HG03066 (cell line): ENCODE measurements at regions not wholly inside any gene's neighbourhood (a gene's known extent, or its start where the extent isn't known, plus 50 kb on each side); places are given as distances from the start of the nearest gene placed in this dataset.

Experiments used
- ATAC-seq: cut with Tn5 transposase; IDR thresholded peaks from one replicate; pipeline ENCODE4 v1.9.1; 2021; ENCODE audit warnings: low read depth; ENCODE audit not compliant: unreplicated experiment

- no peak for ATAC-seq
These were observed 594.8 kb upstream of the ZEB2 start for GRCh38 chr2:145114726-145115125.

GRCh38 chr2:145112467-145112866 is 592.5 kb upstream of the ZEB2 start:
- ATAC-seq = no peak

- no peak for ATAC-seq
These were observed 590.9 kb upstream of the ZEB2 start for GRCh38 chr2:145110668-145111356.

- ATAC-seq = no peak
These were observed 589.2 kb upstream of the ZEB2 start for GRCh38 chr2:145108959-145109710.

GRCh38 chr2:145108361-145108778 is 588.5 kb upstream of the ZEB2 start:
- ATAC-seq = no peak

- no peak for ATAC-seq
These were observed 586.4 kb upstream of the ZEB2 start for GRCh38 chr2:145106293-145106692.

GRCh38 chr2:145102706-145103105 is 582.8 kb upstream of the ZEB2 start:
- ATAC-seq = no peak

- ATAC-seq = no peak
These were observed 580.4 kb upstream of the ZEB2 start for GRCh38 chr2:145100301-145100700.

- ATAC-seq = no peak
These were observed 576.7 kb upstream of the ZEB2 start for GRCh38 chr2:145096582-145096981.

GRCh38 chr2:145095641-145096435 is 575.9 kb upstream of the ZEB2 start:
- ATAC-seq = no peak

GRCh38 chr2:145094370-145094769 is 574.5 kb upstream of the ZEB2 start:
- no peak for ATAC-seq

- no peak for ATAC-seq
These were observed 572.0 kb upstream of the ZEB2 start for GRCh38 chr2:145091967-145092366.

- no peak for ATAC-seq
These were observed 571.2 kb upstream of the ZEB2 start for GRCh38 chr2:145090841-145091761.

GRCh38 chr2:145088756-145089155 is 568.8 kb upstream of the ZEB2 start:
- no peak for ATAC-seq

GRCh38 chr2:145086910-145087309 is 567.0 kb upstream of the ZEB2 start:
- ATAC-seq = no peak

- ATAC-seq = no peak
These were observed 565.7 kb upstream of the ZEB2 start for GRCh38 chr2:145085612-145086011.

- ATAC-seq = no peak
These were observed 560.5 kb upstream of the ZEB2 start for GRCh38 chr2:145080426-145080825.

GRCh38 chr2:145079641-145080040 is 559.7 kb upstream of the ZEB2 start:
- ATAC-seq = no peak

GRCh38 chr2:145078923-145079322 is 559.0 kb upstream of the ZEB2 start:
- no peak for ATAC-seq

- no peak for ATAC-seq
These were observed 556.2 kb upstream of the ZEB2 start for GRCh38 chr2:145076085-145076484.
